Neural progenitor cell (in vitro differentiated cells): ENCODE measurements at regions not wholly inside any gene's neighbourhood (a gene's known extent, or its start where the extent isn't known, plus 50 kb on each side); places are given as distances from the start of the nearest gene placed in this dataset.

Experiments
- EZH2 ChIP-seq: fragments of 200-600 bp; sonication (generic); IDR thresholded peaks from 2 replicates; pipeline ENCODE4 v1.6.1; 2017; ENCODE audit warnings: antibody characterized with exemption, mild to moderate bottlenecking, moderate library complexity
- TF ChIP-seq, protein P1 (sequence below): fragments of 200-600 bp; sonication (generic); IDR thresholded peaks from 2 replicates; pipeline ENCODE4 v1.5.1; 2017; ENCODE audit warnings: antibody characterized with exemption, mild to moderate bottlenecking

DNA sequence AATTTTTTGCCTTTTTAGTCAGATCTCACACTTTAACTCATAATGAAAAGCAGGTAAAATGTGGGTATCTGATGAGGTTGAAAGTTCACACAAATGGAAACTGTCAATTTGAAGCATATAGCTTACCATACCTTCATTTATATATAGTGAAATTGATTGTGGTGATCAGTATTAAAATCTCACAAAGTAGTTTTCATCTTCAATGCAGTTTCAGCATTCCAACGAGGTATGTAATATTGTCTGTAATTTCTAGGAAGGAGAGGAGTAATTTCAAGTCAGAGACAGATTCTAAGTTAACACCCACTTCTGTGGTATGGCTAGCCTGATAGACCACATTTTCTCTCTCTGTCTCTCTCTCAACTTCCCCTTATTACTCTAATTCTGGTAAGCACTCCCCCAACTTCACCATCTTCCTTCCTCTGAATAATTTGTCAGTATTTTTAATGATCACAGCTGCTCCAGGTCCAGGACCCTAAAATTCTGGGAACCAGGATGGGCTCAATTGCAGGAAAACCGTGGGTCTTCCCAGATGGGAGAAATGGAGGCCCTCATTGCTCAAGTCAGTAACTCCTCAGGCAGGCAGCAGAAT is 455.7 kb downstream of the FGF9 start:
- TF ChIP-seq, protein P1, sequence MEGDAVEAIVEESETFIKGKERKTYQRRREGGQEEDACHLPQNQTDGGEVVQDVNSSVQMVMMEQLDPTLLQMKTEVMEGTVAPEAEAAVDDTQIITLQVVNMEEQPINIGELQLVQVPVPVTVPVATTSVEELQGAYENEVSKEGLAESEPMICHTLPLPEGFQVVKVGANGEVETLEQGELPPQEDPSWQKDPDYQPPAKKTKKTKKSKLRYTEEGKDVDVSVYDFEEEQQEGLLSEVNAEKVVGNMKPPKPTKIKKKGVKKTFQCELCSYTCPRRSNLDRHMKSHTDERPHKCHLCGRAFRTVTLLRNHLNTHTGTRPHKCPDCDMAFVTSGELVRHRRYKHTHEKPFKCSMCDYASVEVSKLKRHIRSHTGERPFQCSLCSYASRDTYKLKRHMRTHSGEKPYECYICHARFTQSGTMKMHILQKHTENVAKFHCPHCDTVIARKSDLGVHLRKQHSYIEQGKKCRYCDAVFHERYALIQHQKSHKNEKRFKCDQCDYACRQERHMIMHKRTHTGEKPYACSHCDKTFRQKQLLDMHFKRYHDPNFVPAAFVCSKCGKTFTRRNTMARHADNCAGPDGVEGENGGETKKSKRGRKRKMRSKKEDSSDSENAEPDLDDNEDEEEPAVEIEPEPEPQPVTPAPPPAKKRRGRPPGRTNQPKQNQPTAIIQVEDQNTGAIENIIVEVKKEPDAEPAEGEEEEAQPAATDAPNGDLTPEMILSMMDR = no peak
- TF ChIP-seq EZH2 = no peak
